ENCODE measurements at regions not wholly inside any gene's neighbourhood (a gene's known extent, or its start where the extent isn't known, plus 50 kb on each side); places are given as distances from the start of the nearest gene placed in this dataset.

GRCh38 chr14:95455246-95455645 is 61.2 kb downstream of the SYNE3 start:
- no peak for TF ChIP-seq ZNF510 (tag by site-specific recombination; IDR thresholded peaks at IDR 0.05; ENCODE audit: insufficient replicate concordance)
- TF ChIP-seq ZNF660 (tag by site-specific recombination; IDR thresholded peaks at IDR 0.05) = no peak
- no peak for TF ChIP-seq ZBTB8A (tag by site-specific recombination; IDR thresholded peaks at IDR 0.05)
- TF ChIP-seq ZNF23 (tag by site-specific recombination; IDR thresholded peaks at IDR 0.05; ENCODE audit: borderline replicate concordance) = no peak
- TF ChIP-seq ZNF600 (tag by site-specific recombination; IDR thresholded peaks at IDR 0.05) = no peak

All from HEK293 (cell line).